ENCODE measurements at regions not wholly inside any gene's neighbourhood (a gene's known extent, or its start where the extent isn't known, plus 50 kb on each side); places are given as distances from the start of the nearest gene placed in this dataset.

DNA sequence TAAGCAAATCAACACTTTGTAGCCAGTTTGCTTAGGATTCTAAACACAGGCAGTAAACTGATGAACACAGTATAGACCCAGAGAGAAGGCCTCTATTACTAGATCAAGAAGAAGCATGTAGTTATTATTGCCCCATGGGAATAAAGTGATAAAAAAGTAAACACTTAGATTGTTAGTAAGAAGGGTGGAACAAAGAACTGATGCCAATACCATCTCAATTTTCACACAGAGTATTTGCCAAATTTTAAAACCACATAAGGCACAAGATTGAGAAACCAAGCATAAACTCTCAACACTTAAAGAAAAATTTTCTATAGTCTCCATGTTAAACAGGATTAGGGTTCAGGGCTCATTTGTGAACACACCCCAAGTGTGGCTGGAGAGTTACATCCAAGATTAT is 77.0 kb upstream of the SYT1 start:
- Histone ChIP-seq H3K9me3 (no peaks in the 10 kb centered on the region), H3K4me3 (no peak overlapping the region), H3K27ac (no peak overlapping the region), H3K27me3 (replicated peaks; ENCODE audit: insufficient read depth) (no peaks in the 10 kb centered on the region), H3K4me1 (replicated peaks) (no peaks in the 10 kb centered on the region), H3K36me3 (no peaks in the 10 kb centered on the region)
- DNase-seq (ENCODE audit: low spot score): no peak
- TF ChIP-seq POLR2A (IDR thresholded peaks at IDR 0.05) (no peak), POLR2AphosphoS5 (IDR thresholded peaks at IDR 0.05) (no peak)
- TF ChIP-seq, protein P1, sequence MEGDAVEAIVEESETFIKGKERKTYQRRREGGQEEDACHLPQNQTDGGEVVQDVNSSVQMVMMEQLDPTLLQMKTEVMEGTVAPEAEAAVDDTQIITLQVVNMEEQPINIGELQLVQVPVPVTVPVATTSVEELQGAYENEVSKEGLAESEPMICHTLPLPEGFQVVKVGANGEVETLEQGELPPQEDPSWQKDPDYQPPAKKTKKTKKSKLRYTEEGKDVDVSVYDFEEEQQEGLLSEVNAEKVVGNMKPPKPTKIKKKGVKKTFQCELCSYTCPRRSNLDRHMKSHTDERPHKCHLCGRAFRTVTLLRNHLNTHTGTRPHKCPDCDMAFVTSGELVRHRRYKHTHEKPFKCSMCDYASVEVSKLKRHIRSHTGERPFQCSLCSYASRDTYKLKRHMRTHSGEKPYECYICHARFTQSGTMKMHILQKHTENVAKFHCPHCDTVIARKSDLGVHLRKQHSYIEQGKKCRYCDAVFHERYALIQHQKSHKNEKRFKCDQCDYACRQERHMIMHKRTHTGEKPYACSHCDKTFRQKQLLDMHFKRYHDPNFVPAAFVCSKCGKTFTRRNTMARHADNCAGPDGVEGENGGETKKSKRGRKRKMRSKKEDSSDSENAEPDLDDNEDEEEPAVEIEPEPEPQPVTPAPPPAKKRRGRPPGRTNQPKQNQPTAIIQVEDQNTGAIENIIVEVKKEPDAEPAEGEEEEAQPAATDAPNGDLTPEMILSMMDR (IDR thresholded peaks at IDR 0.05): no peak
- intact Hi-C loops (cut with DNase I): no loop called here

DNA sequence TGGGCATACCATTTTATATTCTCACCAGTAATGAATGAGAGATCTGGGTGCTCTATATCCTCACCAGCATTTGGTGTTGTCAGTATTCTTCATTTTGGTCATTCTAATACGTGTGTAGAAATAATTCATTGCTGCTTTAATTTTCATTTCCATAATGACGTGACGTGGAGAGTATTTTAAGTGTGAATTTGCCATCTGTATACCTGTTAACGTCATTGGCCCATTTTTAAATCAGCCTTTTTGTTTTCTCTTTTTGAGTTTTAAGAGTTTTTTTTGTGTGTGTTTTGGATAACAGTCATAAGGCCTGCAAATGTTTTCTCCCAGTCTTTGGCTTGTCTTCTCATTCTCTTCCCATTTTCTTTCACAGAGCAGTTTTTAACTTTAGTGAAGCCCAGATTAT is 74.4 kb upstream of the SYT1 start:
- intact Hi-C loops (cut with DNase I): no loop called here
- DNase-seq (ENCODE audit: low spot score): no peak
- no peak overlapping the region for H3K4me3 ChIP-seq
- no peaks in the 10 kb centered on the region for H3K9me3 ChIP-seq
- no peak overlapping the region for H3K27ac ChIP-seq
- WGBS: 88% methylated on average over 4 of the region's 4 CpGs
- no peaks in the 10 kb centered on the region for H3K36me3 ChIP-seq
- no peaks in the 10 kb centered on the region for H3K4me1 ChIP-seq (replicated peaks)
- H3K27me3 ChIP-seq (replicated peaks; ENCODE audit: insufficient read depth): no peaks in the 10 kb centered on the region
- no peak for TF ChIP-seq POLR2AphosphoS5 (IDR thresholded peaks at IDR 0.05)
- TF ChIP-seq, protein P1 (IDR thresholded peaks at IDR 0.05): no peak
- no peak for TF ChIP-seq POLR2A (IDR thresholded peaks at IDR 0.05)

DNA sequence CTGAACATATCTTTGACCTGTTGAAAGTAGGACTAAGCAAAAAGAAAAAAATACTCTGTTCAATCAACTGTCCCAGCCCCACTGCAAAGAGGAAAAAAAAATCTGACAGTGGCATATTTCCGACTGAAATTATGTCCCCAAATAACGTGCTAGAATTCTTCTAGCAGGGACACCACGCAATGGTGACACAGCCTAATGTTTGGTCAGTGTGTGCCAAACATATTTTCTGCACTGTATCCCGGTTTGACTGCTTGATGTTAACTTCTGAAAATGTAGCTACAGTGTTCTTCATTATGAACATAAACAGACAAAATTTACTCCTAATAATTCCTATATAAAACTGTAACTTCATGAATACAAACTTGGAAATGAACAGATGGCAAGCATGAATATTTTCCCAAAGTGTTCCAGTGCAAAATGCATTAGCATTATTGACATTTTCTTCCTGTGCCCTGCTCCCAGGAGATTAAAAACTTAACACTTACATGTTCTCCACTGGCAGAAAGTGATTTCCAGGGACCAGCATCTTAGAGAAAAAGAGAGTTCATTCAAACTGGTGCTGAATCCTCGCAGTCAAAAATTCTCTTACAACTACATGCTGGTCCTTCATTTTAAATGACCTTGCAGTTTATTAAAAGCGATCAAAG is 72.4 kb upstream of the SYT1 start:
- no peak for DNase-seq (ENCODE audit: low spot score)
- WGBS: 78% methylated on average over 6 of the region's 6 CpGs

DNA sequence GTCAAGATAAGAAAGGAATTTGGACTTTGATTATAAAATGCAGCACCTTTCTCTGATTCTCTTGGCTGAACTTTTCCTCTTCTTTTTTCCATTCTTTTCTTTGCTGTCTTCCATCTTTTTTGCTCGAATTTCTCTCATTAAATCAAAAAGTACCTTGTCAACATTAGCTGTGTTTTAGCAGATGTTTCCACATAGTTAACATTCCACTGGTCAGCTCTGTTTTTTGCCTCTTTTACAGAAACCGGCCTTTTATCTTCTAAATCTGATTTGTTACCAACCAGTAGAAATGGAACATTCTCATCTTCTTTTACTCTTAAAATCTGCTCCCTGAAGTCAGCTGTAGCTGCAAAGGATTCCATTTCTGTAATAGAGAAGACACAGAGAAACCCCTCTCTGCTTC is 71.1 kb upstream of the SYT1 start:
- no peak for TF ChIP-seq POLR2A (IDR thresholded peaks at IDR 0.05)
- TF ChIP-seq, protein P1 (IDR thresholded peaks at IDR 0.05): no peak
- TF ChIP-seq POLR2AphosphoS5 (IDR thresholded peaks at IDR 0.05): no peak
- intact Hi-C loops (cut with DNase I): no loop called here
- 18% methylated on average over 2 of the region's 2 CpGs for whole genome bisulfite sequencing
- H3K9me3 ChIP-seq: no peaks in the 10 kb centered on the region
- no peak overlapping the region for H3K27ac ChIP-seq
- no peak overlapping the region for H3K4me3 ChIP-seq
- H3K36me3 ChIP-seq: no peaks in the 10 kb centered on the region
- H3K4me1 ChIP-seq (replicated peaks): no peaks in the 10 kb centered on the region
- DNase-seq (ENCODE audit: low spot score): no peak
- no peaks in the 10 kb centered on the region for H3K27me3 ChIP-seq (replicated peaks; ENCODE audit: insufficient read depth)

More for the DNA sequence above, 72.4 kb upstream of the SYT1 start:
- intact Hi-C loops (cut with DNase I): no loop called here
- Histone ChIP-seq H3K27me3 (replicated peaks; ENCODE audit: insufficient read depth) (no peaks in the 10 kb centered on the region), H3K9me3 (no peaks in the 10 kb centered on the region), H3K36me3 (no peaks in the 10 kb centered on the region), H3K4me1 (replicated peaks) (no peaks in the 10 kb centered on the region), H3K4me3 (no peak overlapping the region), H3K27ac (no peak overlapping the region)
- TF ChIP-seq POLR2A (IDR thresholded peaks at IDR 0.05): no peak

DNA sequence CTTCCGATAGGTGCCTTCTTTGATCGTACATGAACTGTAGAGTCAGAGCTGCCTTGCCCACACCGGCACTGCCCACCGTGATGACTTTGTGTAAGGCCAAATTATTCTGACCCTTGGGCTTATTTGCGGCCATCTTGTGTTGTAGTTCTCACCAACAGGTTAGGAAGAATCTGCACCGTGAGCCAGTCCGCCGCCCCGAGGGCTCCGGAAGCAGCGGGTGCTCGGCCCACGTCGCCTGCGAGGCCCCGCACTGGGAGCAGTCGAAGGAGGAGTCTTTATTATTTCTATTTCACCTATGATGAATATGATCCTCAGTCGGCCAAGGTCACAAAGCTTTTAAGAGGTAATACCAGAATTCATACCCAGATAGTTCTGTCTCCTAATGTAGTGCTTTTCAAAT is 70.6 kb upstream of the SYT1 start:
- intact Hi-C loops (cut with DNase I): no loop called here
- WGBS: 96% methylated on average over 18 of the region's 18 CpGs
- no peak overlapping the region for H3K4me3 ChIP-seq
- no peaks in the 10 kb centered on the region for H3K36me3 ChIP-seq
- H3K27me3 ChIP-seq (replicated peaks; ENCODE audit: insufficient read depth): no peaks in the 10 kb centered on the region
- H3K9me3 ChIP-seq: no peaks in the 10 kb centered on the region
- H3K4me1 ChIP-seq (replicated peaks): no peaks in the 10 kb centered on the region
- no peak overlapping the region for H3K27ac ChIP-seq
- DNase-seq (ENCODE audit: low spot score): no peak
- no peak for TF ChIP-seq POLR2AphosphoS5 (IDR thresholded peaks at IDR 0.05)
- TF ChIP-seq, protein P1 (IDR thresholded peaks at IDR 0.05): no peak
- TF ChIP-seq POLR2A (IDR thresholded peaks at IDR 0.05): no peak

Measured in prostate gland (tissue), 2 donors.